D721Med (cell line): ENCODE measurements at regions not wholly inside any gene's neighbourhood (a gene's known extent, or its start where the extent isn't known, plus 50 kb on each side); places are given as distances from the start of the nearest gene placed in this dataset.

ENCODE experiments used
- DNase-seq: peaks from one replicate; pipeline ENCODE4 v3.0.0; 2011; ENCODE audit warnings: low spot score; ENCODE audit not compliant: insufficient read length
- FAIRE-seq: peaks from 2 replicates; lab custom pipeline; 2011; peaks lifted over from hg19 to GRCh38; lab: Jason Lieb, UNC
- TF ChIP-seq, protein P1 (sequence below): IDR thresholded peaks from 2 replicates; pipeline ENCODE4 v1.5.1; 2012; ENCODE audit warnings: mild to moderate bottlenecking, control low read depth; ENCODE audit not compliant: insufficient read depth; ENCODE audit errors: missing control alignments

GRCh38 chr1:218809061-218809460 lies 364.6 kb upstream of the LYPLAL1 start:
- DNase-seq (no peak), FAIRE-seq (no peak)
- TF ChIP-seq, protein P1, sequence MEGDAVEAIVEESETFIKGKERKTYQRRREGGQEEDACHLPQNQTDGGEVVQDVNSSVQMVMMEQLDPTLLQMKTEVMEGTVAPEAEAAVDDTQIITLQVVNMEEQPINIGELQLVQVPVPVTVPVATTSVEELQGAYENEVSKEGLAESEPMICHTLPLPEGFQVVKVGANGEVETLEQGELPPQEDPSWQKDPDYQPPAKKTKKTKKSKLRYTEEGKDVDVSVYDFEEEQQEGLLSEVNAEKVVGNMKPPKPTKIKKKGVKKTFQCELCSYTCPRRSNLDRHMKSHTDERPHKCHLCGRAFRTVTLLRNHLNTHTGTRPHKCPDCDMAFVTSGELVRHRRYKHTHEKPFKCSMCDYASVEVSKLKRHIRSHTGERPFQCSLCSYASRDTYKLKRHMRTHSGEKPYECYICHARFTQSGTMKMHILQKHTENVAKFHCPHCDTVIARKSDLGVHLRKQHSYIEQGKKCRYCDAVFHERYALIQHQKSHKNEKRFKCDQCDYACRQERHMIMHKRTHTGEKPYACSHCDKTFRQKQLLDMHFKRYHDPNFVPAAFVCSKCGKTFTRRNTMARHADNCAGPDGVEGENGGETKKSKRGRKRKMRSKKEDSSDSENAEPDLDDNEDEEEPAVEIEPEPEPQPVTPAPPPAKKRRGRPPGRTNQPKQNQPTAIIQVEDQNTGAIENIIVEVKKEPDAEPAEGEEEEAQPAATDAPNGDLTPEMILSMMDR, result no peak

- no peak for FAIRE-seq
- DNase-seq, result no peak
- TF ChIP-seq, protein P1, result no peak
These were observed 364.1 kb upstream of the LYPLAL1 start for GRCh38 chr1:218809625-218810024.

- TF ChIP-seq, protein P1, result no peak
- DNase-seq (no peak), FAIRE-seq (no peak)
These were observed 363.4 kb upstream of the LYPLAL1 start for GRCh38 chr1:218810306-218810705.

DNA sequence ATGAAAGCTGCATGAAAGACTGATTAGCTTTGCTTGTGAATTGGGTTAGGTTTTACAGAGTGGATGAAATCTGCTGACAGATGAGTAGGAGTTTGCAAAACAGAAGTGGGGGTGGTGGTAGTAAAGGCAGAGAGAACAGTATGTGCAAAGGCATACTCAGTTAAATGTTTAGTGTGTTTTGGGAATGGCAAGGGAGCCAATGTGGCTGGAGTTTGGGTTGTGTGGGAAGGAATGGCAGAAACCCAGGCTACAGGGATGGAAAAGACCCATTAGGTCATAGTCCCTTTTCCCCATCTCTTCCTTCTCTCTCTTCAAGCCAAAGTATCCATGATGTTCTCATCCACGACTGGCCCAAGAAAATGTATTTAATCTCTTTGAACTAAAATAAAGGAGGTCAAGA lies 362.2 kb upstream of the LYPLAL1 start:
- TF ChIP-seq, protein P1, result no peak
- no peak for FAIRE-seq
- no peak for DNase-seq

- DNase-seq (no peak), FAIRE-seq (peak; percentile 67)
- TF ChIP-seq, protein P1, result no peak
These were observed 361.3 kb upstream of the LYPLAL1 start for GRCh38 chr1:218812360-218812759.

DNA sequence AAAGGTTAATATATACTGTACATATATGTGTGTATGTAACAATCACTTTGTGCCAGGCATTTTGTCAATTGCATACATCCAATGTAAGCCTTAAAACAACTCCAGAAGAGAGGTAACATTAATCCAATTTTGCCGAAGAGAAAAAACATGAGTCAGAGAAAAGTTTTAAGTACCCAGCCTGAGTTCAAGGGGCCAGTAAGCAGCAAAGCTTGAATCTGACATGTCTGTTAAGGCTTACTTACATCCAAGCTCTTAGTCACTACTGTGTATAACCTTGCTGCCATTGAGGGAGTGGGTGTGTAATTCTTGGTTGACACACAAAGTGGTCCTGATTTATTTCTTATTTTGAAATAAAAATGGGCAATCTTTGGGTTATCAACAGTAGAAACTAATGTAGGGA lies 360.4 kb upstream of the LYPLAL1 start:
- DNase-seq (no peak), FAIRE-seq (peak; percentile 82)
- TF ChIP-seq, protein P1, result no peak

GRCh38 chr1:218815076-218815475 lies 358.6 kb upstream of the LYPLAL1 start:
- TF ChIP-seq, protein P1, result no peak
- FAIRE-seq (no peak), DNase-seq (no peak)
